ENCODE measurements at regions not wholly inside any gene's neighbourhood (a gene's known extent, or its start where the extent isn't known, plus 50 kb on each side); places are given as distances from the start of the nearest gene placed in this dataset.
"Not testable (repeated sequence)": the region's sequence is repeated elsewhere in the genome, so short reads cannot be mapped to it uniquely, and the experiment has no call there.

- TF ChIP-seq POLR2A (IDR thresholded peaks at IDR 0.05), result no peak
- no peak for TF ChIP-seq CTCF (IDR thresholded peaks at IDR 0.05)
- TF ChIP-seq POLR2AphosphoS5 (IDR thresholded peaks at IDR 0.05), result no peak
- Histone ChIP-seq H3K4me1 (no peaks in the 10 kb centered on the region), H3K36me3 (no peaks in the 10 kb centered on the region), H3K4me3 (no peak overlapping the region), H3K9me3 (peaks cover 5 to 55% of the 10 kb centered on the region in 2 donors), H3K27ac (no peak overlapping the region), H3K27me3 (no peaks in the 10 kb centered on the region)
- intact Hi-C loops (cut with DNase I; ENCODE audit: low total_unique reads), result no loop called here
- no peak for DNase-seq (ENCODE audit: low spot score in 2 of 2)
Measured at GRCh38 chr2:185510060-185510459, 228.5 kb upstream of the FSIP2 start.

DNA sequence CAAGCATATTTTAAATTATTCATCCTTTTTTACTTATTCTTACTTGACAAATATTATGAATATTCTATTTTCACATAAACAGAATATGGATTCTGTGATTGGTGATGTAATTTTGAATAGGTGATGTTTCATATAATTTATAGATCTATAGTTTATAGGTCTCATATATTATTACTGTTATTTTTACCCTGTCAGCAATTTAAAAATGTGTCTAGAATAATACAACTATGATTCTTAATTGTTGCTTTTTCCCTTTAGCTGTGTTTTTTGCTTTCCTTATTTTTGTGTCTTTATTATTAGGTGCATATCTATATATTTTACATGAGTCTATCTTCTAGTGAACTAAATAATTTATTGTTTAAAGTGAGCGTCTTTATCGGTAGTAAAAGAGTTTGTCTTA lies 226.7 kb upstream of the FSIP2 start:
- DNase-seq (ENCODE audit: low spot score in 2 of 2), result no peak
- Histone ChIP-seq H3K4me1 (no peaks in the 10 kb centered on the region), H3K27me3 (no peaks in the 10 kb centered on the region), H3K9me3 (peaks cover 5 to 61% of the 10 kb centered on the region in 2 donors), H3K27ac (no peak overlapping the region), H3K4me3 (no peak overlapping the region), H3K36me3 (no peaks in the 10 kb centered on the region)
- TF ChIP-seq POLR2AphosphoS5 (IDR thresholded peaks at IDR 0.05), result no peak
- TF ChIP-seq POLR2A (IDR thresholded peaks at IDR 0.05), result no peak
- TF ChIP-seq CTCF (IDR thresholded peaks at IDR 0.05), result no peak
- intact Hi-C loops (cut with DNase I; ENCODE audit: low total_unique reads), result no loop called here

DNA sequence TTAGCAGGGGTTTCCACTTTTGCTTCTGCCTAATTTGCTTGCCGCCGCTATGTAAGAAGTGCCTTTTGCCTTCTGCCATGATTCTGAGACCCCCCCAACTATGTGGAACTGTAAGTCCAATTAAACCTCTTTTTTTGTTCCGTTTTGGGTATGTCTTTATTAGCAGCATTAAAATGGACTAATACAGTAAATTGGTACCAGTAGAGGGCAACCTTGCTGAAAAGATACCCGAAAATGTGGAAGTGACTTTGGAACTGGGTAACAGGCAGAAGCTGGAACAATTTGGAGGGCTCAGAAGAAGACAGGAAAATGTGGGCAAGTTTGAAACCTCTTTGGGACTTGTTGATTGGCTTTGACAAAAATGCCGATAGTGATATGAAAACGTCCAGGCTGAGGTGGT lies 216.1 kb upstream of the FSIP2 start:
- peaks cover 0 to 6% of the 10 kb centered on the region in 2 donors for H3K9me3 ChIP-seq
- no peaks in the 10 kb centered on the region for H3K4me1 ChIP-seq
- no peak overlapping the region for H3K4me3 ChIP-seq
- no peak for DNase-seq (ENCODE audit: low spot score in 2 of 2)
- intact Hi-C loops (cut with DNase I; ENCODE audit: low total_unique reads), result no loop called here
- H3K27me3 ChIP-seq, result no peaks in the 10 kb centered on the region
- no peak overlapping the region for H3K27ac ChIP-seq
- TF ChIP-seq CTCF (IDR thresholded peaks at IDR 0.05), result no peak
- no peak for TF ChIP-seq POLR2A (IDR thresholded peaks at IDR 0.05)
- no peak for TF ChIP-seq POLR2AphosphoS5 (IDR thresholded peaks at IDR 0.05)
- no peaks in the 10 kb centered on the region for H3K36me3 ChIP-seq

GRCh38 chr2:185524242-185524641 lies 214.4 kb upstream of the FSIP2 start:
- H3K4me1 ChIP-seq; H3K36me3 ChIP-seq; H3K9me3 ChIP-seq; H3K27me3 ChIP-seq; DNase-seq (ENCODE audit: low spot score in 2 of 2); intact Hi-C loops (cut with DNase I; ENCODE audit: low total_unique reads); H3K4me3 ChIP-seq; H3K27ac ChIP-seq: not testable (repeated sequence)

DNA sequence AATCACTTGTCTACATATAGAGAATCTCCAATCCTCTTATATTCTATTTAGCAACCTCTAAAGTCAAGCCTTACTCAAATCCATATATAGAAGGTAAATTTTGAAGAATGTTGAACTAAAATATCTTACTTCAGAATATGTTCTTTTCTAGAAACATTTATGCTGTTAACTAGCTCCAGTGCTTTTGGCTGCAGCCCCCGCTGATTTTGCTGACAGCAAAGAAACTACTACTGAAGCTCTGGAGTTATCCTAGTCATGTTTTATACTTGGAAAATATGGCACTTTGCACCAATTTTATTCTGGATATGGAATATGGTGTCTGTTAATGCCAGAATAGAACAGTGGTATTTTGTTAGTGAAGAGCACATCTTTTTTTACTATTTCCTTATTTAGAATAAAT lies 212.4 kb upstream of the FSIP2 start:
- no peak for DNase-seq (ENCODE audit: low spot score in 2 of 2)
- intact Hi-C loops (cut with DNase I; ENCODE audit: low total_unique reads), result no loop called here
- Histone ChIP-seq H3K27me3 (no peaks in the 10 kb centered on the region), H3K27ac (no peak overlapping the region), H3K9me3 (peaks cover 0 to 4% of the 10 kb centered on the region in 2 donors), H3K4me3 (no peak overlapping the region), H3K4me1 (no peaks in the 10 kb centered on the region), H3K36me3 (no peaks in the 10 kb centered on the region)
- no peak for TF ChIP-seq POLR2AphosphoS5 (IDR thresholded peaks at IDR 0.05)
- no peak for TF ChIP-seq POLR2A (IDR thresholded peaks at IDR 0.05)
- no peak for TF ChIP-seq CTCF (IDR thresholded peaks at IDR 0.05)

GRCh38 chr2:185531721-185532120 lies 206.9 kb upstream of the FSIP2 start:
- Histone ChIP-seq H3K4me1 (no peaks in the 10 kb centered on the region), H3K36me3 (no peaks in the 10 kb centered on the region), H3K27ac (no peak overlapping the region), H3K27me3 (no peaks in the 10 kb centered on the region), H3K4me3 (no peak overlapping the region), H3K9me3 (peaks cover 0 to 4% of the 10 kb centered on the region in 2 donors)
- intact Hi-C loops (cut with DNase I; ENCODE audit: low total_unique reads), result no loop called here
- TF ChIP-seq POLR2A (IDR thresholded peaks at IDR 0.05) (no peak), CTCF (IDR thresholded peaks at IDR 0.05) (no peak), POLR2AphosphoS5 (IDR thresholded peaks at IDR 0.05) (no peak)
- DNase-seq (ENCODE audit: low spot score in 2 of 2), result no peak
